ENCODE measurements at regions not wholly inside any gene's neighbourhood (a gene's known extent, or its start where the extent isn't known, plus 50 kb on each side); places are given as distances from the start of the nearest gene placed in this dataset.

- peaks cover 8 to 22% of the 10 kb centered on the region in 2 experiments for H3K27me3 ChIP-seq (ENCODE audit: control insufficient read depth in 2 of 2, insufficient read depth in 2 of 2, low read length in 2 of 2)
Observed at GRCh38 chr3:127418560-127419147, 130.8 kb upstream of the PRR20G start.

More at GRCh38 chr3:127418560-127419147, 130.8 kb upstream of the PRR20G start:
- ChIA-PET POLR2A (no interaction called here), CTCF (no interaction called here)
- no peak overlapping the region for H2AFZ ChIP-seq (ENCODE audit: low read depth, low read length)
- H3K9me3 ChIP-seq (replicated peaks; ENCODE audit: control insufficient read depth, insufficient read depth, low read length) = no peaks in the 10 kb centered on the region
- no peaks in the 10 kb centered on the region for H3K4me1 ChIP-seq (ENCODE audit: control insufficient read depth, extremely low read depth, insufficient read depth, low read length)
- no peak for FAIRE-seq
- no peak overlapping the region for H3K27ac ChIP-seq (ENCODE audit: insufficient read depth, low read depth, low read length)
- no peak overlapping the region for H3K4me3 ChIP-seq (replicated peaks in 1 of 3; ENCODE audit: insufficient read depth in 1 of 3, low read depth in 1 of 3, low read length in 3 of 3)
- H3K9ac ChIP-seq (replicated peaks; ENCODE audit: extremely low read depth, insufficient read depth, low read length) = no peak overlapping the region
- no TSS peak for BruUV-seq (replicated peaks)
- no peak overlapping the region for H3K4me2 ChIP-seq (ENCODE audit: insufficient read depth, low read length)
- no peaks in the 10 kb centered on the region for H3K79me2 ChIP-seq (ENCODE audit: control insufficient read depth, insufficient read depth, low read length)
- DNase-seq (ENCODE audit: low read depth, low spot score) = no peak
- H4K20me1 ChIP-seq (replicated peaks; ENCODE audit: control insufficient read depth, extremely low read depth, insufficient read depth, low read length) = no peaks in the 10 kb centered on the region
- no peak for TF ChIP-seq POLR2AphosphoS5 (IDR thresholded peaks at IDR 0.05; ENCODE audit: insufficient read depth, low read depth, low read length)
- no peak for TF ChIP-seq JUN (IDR thresholded peaks at IDR 0.05; ENCODE audit: borderline replicate concordance, insufficient read depth, insufficient read length, low read depth)
- TF ChIP-seq CTCF (IDR thresholded peaks at IDR 0.05; ENCODE audit: extremely low read depth in 1 of 2, insufficient read depth in 1 of 2, low read depth in 1 of 2, low read length in 2 of 2) = no peak
- no peak for TF ChIP-seq MYC (IDR thresholded peaks at IDR 0.05; ENCODE audit: low read depth, low read length)
- TF ChIP-seq FOS (IDR thresholded peaks at IDR 0.05; ENCODE audit: borderline replicate concordance, insufficient read depth, low read length) = no peak
- TF ChIP-seq GATA2 (IDR thresholded peaks at IDR 0.05; ENCODE audit: insufficient read depth, insufficient read length, low read depth, low read length) = no peak
- TF ChIP-seq POLR2A (IDR thresholded peaks at IDR 0.05; ENCODE audit: low read depth, low read length) = no peak
- dilution Hi-C loops (cut with MboI; ENCODE audit: extremely low pct_ligation_motif_present, low sequenced_read_pairs) = no loop called here
- H3K36me3 ChIP-seq (ENCODE audit: control insufficient read depth in 2 of 2, extremely low read depth in 1 of 2, insufficient read depth in 2 of 2, low read length in 2 of 2) = no peaks in the 10 kb centered on the region
- intact Hi-C loops (cut with micrococcal nuclease) = no loop called here
- H3K9me1 ChIP-seq (replicated peaks; ENCODE audit: control insufficient read depth, extremely low read depth, insufficient read depth, low read length) = no peaks in the 10 kb centered on the region

All from endothelial cell of umbilical vein (primary cell).